ENCODE measurements at regions not wholly inside any gene's neighbourhood (a gene's known extent, or its start where the extent isn't known, plus 50 kb on each side); places are given as distances from the start of the nearest gene placed in this dataset.
"Not testable (repeated sequence)": the region's sequence is repeated elsewhere in the genome, so short reads cannot be mapped to it uniquely, and the experiment has no call there.

DNA sequence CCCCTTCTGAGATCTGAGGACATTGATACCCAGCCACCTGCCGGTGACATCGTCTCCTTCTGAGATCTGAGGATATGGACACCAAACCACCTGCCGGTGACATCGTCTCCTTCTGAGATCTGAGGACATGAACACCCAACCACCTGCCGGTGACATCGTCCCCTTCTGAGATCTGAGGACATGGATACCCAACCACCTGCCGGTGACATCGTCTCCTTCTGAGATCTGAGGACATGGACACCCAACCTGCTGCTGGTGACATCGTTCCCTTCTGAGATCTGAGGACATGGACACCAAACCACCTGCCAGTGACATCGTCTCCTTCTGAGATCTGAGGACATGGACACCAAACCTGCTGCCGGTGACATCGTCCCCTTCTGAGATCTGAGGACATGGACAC, 396.1 kb upstream of the TNRC6C start:
- not testable (repeated sequence) for DNase-seq

- DNase-seq = no peak
Measured at GRCh38 chr17:77563439-77564102, 394.9 kb upstream of the TNRC6C start.

DNA sequence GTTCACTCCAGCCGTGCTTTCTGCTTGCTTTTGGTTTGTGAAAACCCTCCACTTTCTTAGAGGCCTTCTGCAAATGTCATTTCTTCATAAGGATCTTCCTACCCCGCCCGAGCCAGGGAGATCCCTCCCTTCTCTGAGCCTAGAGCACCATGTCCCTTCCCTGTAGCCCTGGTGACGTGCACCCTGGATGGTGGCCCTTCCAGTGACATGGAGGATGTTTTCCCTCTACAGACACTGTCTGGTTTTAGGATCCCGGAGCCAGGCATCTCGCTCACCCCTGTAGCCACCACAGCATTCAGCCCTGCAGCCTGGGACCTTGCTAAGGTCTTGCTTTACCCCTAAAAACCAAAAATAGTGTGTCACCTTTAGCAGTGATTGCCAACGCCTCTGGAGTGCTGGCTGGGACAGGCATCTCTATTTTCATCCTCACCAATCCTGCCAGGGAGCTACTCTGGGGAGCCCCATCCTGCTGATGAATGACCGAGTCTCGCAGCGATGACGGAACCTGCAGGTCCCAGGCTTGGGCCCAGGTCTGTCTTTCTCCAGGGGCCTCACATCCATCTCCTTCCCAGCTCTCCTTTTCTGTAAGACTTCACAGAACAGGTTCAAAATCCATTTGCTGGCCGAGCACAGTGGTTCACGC, 394.1 kb upstream of the TNRC6C start:
- DNase-seq = no peak

GRCh38 chr17:77565166-77565565, 393.3 kb upstream of the TNRC6C start:
- no peak for DNase-seq

- no peak for DNase-seq
Measured at GRCh38 chr17:77566151-77566550, 392.4 kb upstream of the TNRC6C start.

DNA sequence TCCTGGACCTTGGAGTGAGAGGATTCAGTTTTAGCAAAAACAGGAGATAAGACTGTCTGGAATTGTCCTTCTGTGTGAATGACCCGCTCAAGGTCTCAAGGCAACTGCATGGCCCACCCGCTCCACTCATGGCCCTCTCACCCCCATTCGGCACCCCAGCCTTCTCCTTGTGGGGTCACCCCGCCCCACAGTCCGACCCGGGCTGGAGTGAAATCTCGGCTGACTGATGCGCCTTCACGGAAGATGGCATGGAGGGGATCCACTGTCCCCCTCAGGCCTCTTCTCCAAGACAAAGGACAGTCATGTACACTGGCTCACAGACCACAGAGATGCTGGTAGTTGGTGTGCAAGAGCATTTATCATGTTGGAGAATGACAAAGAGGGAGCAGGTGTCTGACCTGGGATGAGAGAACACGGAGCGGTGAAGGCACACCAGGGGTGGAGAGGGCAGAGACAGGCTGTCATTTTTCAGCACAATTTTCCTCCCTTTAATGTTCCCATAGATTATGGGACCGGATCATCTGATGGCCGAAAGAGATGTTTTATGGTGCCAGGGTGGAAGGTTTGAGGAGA, 391.9 kb upstream of the TNRC6C start:
- no peak for DNase-seq

- DNase-seq = no peak
Measured at GRCh38 chr17:77568540-77568939, 390.0 kb upstream of the TNRC6C start.

- no peak for DNase-seq
Measured at GRCh38 chr17:77569846-77570564, 388.5 kb upstream of the TNRC6C start.

- no peak for DNase-seq
Measured at GRCh38 chr17:77570565-77570898, 388.0 kb upstream of the TNRC6C start.

DNA sequence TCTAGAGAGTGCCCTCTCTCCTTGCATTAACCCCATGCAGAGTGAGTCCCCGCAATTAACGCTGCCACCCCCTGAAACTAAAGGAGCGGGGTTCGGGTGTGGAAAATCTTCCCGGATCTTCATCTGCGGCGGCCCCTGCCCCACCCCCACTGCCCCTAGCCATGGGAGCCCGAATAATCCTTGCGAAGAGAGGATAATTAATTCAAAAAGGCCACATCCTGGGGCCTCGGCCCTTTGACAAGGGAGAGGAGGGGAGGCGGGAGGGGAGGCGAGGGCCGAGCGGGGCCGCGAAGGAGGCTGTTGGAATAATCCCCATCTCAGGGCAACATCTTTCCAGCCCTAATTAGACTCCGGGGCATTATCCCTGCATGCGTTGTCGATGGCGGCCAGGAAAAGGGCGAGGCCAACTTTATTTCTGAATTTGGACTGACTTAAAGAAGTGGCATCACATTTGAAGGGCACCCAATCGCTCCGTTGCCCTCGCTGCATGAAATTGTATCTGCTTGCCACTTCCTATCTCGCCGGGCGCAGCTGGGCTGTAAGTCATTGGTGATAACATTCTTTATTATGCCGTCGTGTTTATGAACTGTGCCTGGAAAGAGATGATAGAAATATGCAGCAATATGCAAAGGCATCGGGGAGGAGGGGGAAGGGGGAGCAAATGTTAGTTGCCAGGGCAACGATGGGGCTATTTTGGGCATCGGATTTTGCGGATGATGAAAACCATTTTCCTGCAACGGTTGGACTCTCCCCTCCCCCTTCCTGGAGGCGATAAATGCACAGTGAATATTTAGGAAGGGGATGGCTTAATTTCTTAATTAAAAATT, 387.1 kb upstream of the TNRC6C start:
- DNase-seq = peak; percentile 92

DNA sequence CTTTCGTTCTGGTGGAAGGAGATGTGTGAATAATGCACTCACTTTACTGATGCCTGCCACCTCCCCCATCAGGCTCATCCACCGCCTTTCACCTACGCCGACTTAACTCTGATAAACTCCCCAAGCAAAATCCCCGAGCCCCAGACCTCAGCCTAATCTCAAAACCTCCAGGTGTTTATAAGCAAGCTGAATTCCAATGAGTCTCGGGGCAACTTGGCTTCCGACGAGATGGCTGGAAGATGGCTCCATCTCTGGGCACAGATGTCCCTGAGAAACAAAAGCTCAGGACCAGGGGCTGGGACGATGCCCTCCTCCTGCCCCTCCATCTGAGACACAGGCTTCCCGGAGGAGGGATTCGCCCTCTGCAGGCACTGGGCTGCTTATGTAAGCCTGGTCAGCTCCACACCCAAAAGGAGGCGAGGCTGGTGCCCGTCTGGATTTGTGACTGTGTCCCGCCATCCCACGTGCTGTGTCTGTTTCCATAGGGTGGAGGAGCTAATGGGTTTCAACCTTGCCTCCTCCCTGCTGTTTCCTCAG, 386.4 kb upstream of the TNRC6C start:
- peak; percentile 49 to 63 for DNase-seq

GRCh38 chr17:77572851-77573250, 385.7 kb upstream of the TNRC6C start:
- no peak for DNase-seq

GRCh38 chr17:77577491-77577890, 381.0 kb upstream of the TNRC6C start:
- DNase-seq = no peak

DNA sequence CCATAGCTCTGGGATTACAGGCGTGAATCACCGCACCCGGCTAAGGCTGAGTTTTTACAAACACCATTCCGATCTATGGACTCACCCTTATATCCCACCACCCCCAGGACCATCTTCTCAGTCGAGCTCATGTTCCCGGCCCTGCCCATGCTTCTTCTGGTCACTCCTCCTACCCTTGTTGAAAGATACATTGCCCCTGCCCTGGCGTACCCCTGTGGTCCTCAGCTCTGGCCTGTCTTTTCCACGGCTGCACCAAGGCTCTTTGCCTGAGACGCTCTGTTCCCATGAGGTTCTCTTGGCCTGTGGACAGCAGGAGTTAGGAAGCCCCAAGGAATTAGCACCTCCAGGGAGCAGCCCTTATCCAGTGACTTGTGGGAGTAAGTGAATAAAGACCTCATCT, 379.4 kb upstream of the TNRC6C start:
- DNase-seq = no peak

DNA sequence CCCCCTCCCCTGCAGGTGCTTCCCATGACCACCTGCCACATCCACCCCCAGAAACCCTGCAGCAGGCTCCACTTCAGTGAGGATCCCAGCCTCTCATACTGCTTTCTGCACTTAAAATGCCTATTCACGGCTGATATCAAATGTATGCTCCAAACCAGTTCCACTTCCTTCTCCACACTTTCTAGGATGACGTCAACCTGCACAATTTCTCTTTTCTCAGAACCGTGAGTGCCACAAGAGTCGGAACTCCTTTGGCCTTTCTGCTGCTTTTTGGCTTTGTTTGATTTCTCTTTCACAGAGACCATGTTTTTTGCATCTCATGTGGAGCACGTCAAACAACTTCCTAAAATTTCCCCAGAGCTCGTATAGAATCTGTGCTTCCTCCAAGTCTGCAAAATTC, 378.8 kb upstream of the TNRC6C start:
- DNase-seq = no peak

- no peak for DNase-seq
Measured at GRCh38 chr17:77580531-77581270, 377.8 kb upstream of the TNRC6C start.

DNA sequence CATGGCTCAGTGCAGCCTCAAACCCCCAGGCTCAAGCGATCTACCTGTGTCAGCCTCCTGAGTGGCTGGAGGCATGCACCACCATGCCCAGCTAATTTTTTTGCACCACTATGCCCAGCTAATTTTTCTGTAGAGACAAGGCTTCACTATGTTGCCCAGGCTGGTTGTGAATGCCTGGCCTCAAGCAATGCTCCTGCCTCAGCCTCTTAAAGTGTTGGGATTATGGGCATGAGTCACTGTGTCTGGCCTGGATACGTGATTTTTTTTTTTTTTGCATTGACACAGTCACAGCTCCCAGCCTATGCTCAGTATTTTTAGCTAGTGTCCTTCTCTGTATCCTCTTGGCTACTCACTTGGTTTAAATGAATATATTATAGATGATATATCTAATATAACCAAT, 377.0 kb upstream of the TNRC6C start:
- DNase-seq = no peak

- no peak for DNase-seq
Measured at GRCh38 chr17:77585142-77585860, 373.2 kb upstream of the TNRC6C start.

DNA sequence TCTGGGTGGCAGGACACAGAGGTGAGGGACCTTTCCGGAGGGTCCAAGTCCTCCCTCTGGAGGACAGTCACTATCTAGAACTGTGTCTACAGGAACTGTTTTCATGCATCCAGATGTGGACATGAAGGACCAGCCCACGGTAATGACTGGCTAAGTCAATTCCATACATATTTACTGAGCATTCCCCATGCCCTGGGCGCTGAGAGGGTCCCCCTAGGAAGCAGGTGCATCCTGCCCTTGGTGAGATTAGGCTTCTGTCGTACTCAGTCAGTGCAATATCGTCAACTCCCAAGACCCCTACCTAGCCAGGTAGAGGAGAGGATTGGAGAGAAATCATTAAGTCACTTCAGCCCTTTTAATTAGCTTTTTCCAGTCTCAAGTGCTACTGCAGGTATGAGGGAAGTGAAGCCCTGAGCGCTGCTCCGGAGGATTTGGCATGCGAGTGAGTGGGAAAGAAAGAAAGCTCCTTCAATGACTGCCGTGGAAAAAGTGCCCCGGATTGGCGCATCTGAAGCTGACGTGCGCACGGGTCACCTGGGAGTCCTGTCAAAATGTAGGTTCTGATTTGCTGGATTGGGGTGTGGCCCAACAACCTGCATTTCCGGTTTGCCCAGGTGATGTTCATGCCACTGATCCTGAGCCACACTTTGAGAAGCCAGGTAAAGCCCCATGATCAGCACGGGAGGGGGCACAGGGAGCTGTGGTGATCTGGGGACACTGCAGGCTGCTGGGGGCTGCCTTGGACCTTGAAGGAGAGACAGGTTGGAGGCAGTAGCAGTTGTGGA, 367.4 kb upstream of the TNRC6C start:
- peak in 1 of 2 experiments; percentile 32 for DNase-seq

DNA sequence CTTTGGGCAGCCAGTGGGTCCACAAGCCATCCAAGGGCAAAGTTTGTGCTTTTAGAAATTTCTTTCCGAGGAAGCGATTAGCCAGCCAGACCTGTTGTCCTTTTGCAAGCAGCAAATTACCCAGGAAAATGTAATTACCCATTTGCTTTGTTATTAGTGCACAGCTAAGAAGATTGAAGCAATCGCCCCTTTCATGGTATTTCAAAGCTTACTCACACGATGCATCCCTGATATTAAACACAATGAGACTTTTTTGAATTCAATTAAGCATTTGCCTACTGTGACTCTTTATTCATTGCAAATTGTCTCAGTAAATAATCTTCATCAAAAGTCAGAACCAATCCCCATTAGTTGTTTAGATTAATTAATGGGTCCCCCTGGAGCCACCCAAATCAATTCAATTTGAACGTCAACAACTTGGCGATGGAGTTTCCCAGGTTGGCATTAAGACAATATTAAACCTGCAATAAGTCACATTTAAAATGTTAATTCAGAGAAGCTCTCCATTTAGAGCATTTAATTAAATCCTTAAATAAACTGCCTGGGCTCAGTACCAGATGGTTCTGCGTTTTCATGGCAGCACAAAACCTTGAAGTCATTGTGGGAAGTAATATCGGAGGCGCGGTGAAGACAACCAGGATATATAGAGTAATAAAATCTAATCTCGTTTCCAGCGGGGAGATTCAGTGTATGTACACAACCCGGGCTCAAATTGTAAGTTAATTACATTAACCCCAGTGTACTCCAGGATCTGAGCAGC, 366.2 kb upstream of the TNRC6C start:
- no peak for DNase-seq
